HK-2 (cell line): ENCODE measurements at regions not wholly inside any gene's neighbourhood (a gene's known extent, or its start where the extent isn't known, plus 50 kb on each side); places are given as distances from the start of the nearest gene placed in this dataset.
A peak's percentile ranks its signal among the peaks of the same experiment; 100 is the strongest.
"Not testable (repeated sequence)": the region's sequence is repeated elsewhere in the genome, so short reads cannot be mapped to it uniquely, and the experiment has no call there.

Experiments
- DNase-seq: peaks from one replicate; pipeline ENCODE4 v3.0.0-alpha.2; 2018; ENCODE audit not compliant: unreplicated experiment

- DNase-seq, result peak; percentile 41
Observed at GRCh38 chr12:25615119-25615518, 62.0 kb upstream of the LMNTD1 start.

GRCh38 chr12:25616286-25616685, 63.2 kb upstream of the LMNTD1 start:
- DNase-seq, result no peak

GRCh38 chr12:25617991-25618390, 64.9 kb upstream of the LMNTD1 start:
- DNase-seq, result no peak

GRCh38 chr12:25623816-25624215, 70.7 kb upstream of the LMNTD1 start:
- DNase-seq, result no peak

GRCh38 chr12:25625146-25625545, 72.1 kb upstream of the LMNTD1 start:
- no peak for DNase-seq

- DNase-seq, result no peak
Observed at GRCh38 chr12:25629341-25629740, 76.3 kb upstream of the LMNTD1 start.

GRCh38 chr12:25630735-25631515, 77.8 kb upstream of the LMNTD1 start:
- DNase-seq, result not testable (repeated sequence)

- not testable (repeated sequence) for DNase-seq
Observed at GRCh38 chr12:25633149-25633548, 80.1 kb upstream of the LMNTD1 start.

GRCh38 chr12:25637752-25638151, 84.7 kb upstream of the LMNTD1 start:
- DNase-seq, result no peak

GRCh38 chr12:25639406-25639805, 86.3 kb upstream of the LMNTD1 start:
- no peak for DNase-seq

GRCh38 chr12:25644979-25645378, 91.9 kb upstream of the LMNTD1 start:
- no peak for DNase-seq

- DNase-seq, result no peak
Observed at GRCh38 chr12:25645427-25645826, 92.3 kb upstream of the LMNTD1 start.

- no peak for DNase-seq
Observed at GRCh38 chr12:25651931-25652330, 98.8 kb upstream of the LMNTD1 start.

- DNase-seq, result no peak
Observed at GRCh38 chr12:25652371-25652770, 99.3 kb upstream of the LMNTD1 start.

- DNase-seq, result no peak
Observed at GRCh38 chr12:25653487-25654175, 100.5 kb upstream of the LMNTD1 start.

GRCh38 chr12:25655702-25656101, 102.6 kb upstream of the LMNTD1 start:
- no peak for DNase-seq

- no peak for DNase-seq
Observed at GRCh38 chr12:25659621-25660020, 106.5 kb upstream of the LMNTD1 start.

GRCh38 chr12:25670076-25671055, 117.3 kb upstream of the LMNTD1 start:
- DNase-seq, result no peak

GRCh38 chr12:25675808-25676207, 122.7 kb upstream of the LMNTD1 start:
- no peak for DNase-seq

- DNase-seq, result no peak
Observed at GRCh38 chr12:25677232-25677937, 124.3 kb upstream of the LMNTD1 start.

GRCh38 chr12:25681580-25681979, 128.5 kb upstream of the LMNTD1 start:
- DNase-seq, result no peak

- DNase-seq, result no peak
Observed at GRCh38 chr12:25682421-25682820, 129.3 kb upstream of the LMNTD1 start.
